ENCODE measurements at regions not wholly inside any gene's neighbourhood (a gene's known extent, or its start where the extent isn't known, plus 50 kb on each side); places are given as distances from the start of the nearest gene placed in this dataset.

DNA sequence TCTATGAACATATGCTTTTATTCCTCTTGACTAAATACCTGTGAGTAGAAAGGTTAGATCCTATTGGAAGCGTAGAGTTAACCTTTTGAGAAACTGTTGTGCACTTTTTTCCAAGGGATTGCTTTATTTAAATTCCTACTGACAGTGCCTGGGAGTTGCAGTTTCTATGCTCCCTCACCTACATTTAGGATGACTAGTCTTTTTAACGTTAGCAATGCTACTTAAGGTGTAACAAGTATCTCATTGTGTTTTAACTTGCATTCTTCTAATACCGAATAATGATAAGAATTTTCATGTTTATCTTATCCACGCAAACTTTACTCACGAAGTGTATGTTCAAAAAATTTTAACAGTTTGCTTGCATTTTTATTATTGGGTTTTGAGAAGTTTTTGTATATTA, 1123.9 kb upstream of the PCDH7 start (continued):
- TF ChIP-seq, protein P1, sequence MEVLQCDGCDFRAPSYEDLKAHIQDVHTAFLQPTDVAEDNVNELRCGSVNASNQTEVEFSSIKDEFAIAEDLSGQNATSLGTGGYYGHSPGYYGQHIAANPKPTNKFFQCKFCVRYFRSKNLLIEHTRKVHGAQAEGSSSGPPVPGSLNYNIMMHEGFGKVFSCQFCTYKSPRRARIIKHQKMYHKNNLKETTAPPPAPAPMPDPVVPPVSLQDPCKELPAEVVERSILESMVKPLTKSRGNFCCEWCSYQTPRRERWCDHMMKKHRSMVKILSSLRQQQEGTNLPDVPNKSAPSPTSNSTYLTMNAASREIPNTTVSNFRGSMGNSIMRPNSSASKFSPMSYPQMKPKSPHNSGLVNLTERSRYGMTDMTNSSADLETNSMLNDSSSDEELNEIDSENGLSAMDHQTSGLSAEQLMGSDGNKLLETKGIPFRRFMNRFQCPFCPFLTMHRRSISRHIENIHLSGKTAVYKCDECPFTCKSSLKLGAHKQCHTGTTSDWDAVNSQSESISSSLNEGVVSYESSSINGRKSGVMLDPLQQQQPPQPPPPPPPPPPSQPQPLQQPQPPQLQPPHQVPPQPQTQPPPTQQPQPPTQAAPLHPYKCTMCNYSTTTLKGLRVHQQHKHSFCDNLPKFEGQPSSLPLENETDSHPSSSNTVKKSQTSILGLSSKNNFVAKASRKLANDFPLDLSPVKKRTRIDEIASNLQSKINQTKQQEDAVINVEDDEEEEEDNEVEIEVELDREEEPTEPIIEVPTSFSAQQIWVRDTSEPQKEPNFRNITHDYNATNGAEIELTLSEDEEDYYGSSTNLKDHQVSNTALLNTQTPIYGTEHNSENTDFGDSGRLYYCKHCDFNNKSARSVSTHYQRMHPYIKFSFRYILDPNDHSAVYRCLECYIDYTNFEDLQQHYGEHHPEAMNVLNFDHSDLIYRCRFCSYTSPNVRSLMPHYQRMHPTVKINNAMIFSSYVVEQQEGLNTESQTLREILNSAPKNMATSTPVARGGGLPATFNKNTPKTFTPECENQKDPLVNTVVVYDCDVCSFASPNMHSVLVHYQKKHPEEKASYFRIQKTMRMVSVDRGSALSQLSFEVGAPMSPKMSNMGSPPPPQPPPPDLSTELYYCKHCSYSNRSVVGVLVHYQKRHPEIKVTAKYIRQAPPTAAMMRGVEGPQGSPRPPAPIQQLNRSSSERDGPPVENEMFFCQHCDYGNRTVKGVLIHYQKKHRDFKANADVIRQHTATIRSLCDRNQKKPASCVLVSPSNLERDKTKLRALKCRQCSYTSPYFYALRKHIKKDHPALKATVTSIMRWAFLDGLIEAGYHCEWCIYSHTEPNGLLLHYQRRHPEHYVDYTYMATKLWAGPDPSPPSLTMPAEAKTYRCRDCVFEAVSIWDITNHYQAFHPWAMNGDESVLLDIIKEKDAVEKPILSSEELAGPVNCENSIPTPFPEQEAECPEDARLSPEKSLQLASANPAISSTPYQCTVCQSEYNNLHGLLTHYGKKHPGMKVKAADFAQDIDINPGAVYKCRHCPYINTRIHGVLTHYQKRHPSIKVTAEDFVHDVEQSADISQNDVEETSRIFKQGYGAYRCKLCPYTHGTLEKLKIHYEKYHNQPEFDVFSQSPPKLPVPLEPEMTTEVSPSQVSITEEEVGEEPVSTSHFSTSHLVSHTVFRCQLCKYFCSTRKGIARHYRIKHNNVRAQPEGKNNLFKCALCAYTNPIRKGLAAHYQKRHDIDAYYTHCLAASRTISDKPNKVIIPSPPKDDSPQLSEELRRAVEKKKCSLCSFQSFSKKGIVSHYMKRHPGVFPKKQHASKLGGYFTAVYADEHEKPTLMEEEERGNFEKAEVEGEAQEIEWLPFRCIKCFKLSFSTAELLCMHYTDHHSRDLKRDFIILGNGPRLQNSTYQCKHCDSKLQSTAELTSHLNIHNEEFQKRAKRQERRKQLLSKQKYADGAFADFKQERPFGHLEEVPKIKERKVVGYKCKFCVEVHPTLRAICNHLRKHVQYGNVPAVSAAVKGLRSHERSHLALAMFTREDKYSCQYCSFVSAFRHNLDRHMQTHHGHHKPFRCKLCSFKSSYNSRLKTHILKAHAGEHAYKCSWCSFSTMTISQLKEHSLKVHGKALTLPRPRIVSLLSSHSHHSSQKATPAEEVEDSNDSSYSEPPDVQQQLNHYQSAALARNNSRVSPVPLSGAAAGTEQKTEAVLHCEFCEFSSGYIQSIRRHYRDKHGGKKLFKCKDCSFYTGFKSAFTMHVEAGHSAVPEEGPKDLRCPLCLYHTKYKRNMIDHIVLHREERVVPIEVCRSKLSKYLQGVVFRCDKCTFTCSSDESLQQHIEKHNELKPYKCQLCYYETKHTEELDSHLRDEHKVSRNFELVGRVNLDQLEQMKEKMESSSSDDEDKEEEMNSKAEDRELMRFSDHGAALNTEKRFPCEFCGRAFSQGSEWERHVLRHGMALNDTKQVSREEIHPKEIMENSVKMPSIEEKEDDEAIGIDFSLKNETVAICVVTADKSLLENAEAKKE (CRISPR knock-in tag; IDR thresholded peaks at IDR 0.05) = no peak

DNA sequence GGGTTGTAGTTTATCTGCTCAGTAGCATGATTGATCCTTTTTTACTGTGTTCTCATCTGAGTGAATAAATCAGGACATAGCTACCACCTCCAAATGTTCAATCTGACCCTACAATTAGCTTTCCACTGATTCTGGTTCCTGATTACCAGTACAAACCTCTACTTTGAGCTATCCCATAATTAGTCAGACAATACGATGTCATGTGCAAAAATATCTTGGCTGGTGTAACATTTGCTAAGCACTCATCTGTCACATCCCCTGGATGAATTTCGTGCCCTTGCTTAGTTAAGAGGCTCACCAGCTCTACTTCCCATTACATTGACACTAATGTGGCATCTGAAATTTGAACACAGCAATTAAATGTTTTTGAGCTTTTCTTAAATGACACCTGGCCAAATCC, 1101.0 kb upstream of the PCDH7 start:
- no peaks in the 10 kb centered on the region for H3K9me3 Mint-ChIP-seq
- H4K20me1 ChIP-seq (replicated peaks; ENCODE audit: insufficient read depth) = no peaks in the 10 kb centered on the region
- no peaks in the 10 kb centered on the region for H3K4me1 ChIP-seq (ENCODE audit: insufficient read depth)
- ATAC-seq (no peak), DNase-seq (ENCODE audit: low spot score) (no peak)
- no peaks in the 10 kb centered on the region for H3K79me2 ChIP-seq (replicated peaks; ENCODE audit: insufficient read depth)
- no peaks in the 10 kb centered on the region for H3K36me3 ChIP-seq (ENCODE audit: insufficient read depth)
- H3K36me3 Mint-ChIP-seq (ENCODE audit: low read depth) = no peaks in the 10 kb centered on the region
- no peak overlapping the region for H3K27ac Mint-ChIP-seq
- H2AFZ ChIP-seq = no peak overlapping the region
- no peak overlapping the region for H3K4me3 ChIP-seq
- no peak overlapping the region for H3K4me2 ChIP-seq
- no peaks in the 10 kb centered on the region for H3K9me2 ChIP-seq (ENCODE audit: insufficient read depth)
- H3K27ac ChIP-seq (ENCODE audit: low read depth) = no peak overlapping the region
- H3K27me3 Mint-ChIP-seq (ENCODE audit: insufficient read depth, low read depth, poor library complexity) = peaks cover 2% of the 10 kb centered on the region
- no peaks in the 10 kb centered on the region for H3K27me3 ChIP-seq (ENCODE audit: insufficient read depth)
- H3K4me1 Mint-ChIP-seq = no peaks in the 10 kb centered on the region
- no peak overlapping the region for H3K4me3 Mint-ChIP-seq
- no peaks in the 10 kb centered on the region for H3F3A ChIP-seq (replicated peaks; ENCODE audit: low read depth)
- no peak for TF ChIP-seq ZNF331 (CRISPR knock-in tag; IDR thresholded peaks at IDR 0.05; ENCODE audit: low read depth)
- no peak for TF ChIP-seq ZNF114 (CRISPR knock-in tag; IDR thresholded peaks at IDR 0.05)
- TF ChIP-seq, protein P2, sequence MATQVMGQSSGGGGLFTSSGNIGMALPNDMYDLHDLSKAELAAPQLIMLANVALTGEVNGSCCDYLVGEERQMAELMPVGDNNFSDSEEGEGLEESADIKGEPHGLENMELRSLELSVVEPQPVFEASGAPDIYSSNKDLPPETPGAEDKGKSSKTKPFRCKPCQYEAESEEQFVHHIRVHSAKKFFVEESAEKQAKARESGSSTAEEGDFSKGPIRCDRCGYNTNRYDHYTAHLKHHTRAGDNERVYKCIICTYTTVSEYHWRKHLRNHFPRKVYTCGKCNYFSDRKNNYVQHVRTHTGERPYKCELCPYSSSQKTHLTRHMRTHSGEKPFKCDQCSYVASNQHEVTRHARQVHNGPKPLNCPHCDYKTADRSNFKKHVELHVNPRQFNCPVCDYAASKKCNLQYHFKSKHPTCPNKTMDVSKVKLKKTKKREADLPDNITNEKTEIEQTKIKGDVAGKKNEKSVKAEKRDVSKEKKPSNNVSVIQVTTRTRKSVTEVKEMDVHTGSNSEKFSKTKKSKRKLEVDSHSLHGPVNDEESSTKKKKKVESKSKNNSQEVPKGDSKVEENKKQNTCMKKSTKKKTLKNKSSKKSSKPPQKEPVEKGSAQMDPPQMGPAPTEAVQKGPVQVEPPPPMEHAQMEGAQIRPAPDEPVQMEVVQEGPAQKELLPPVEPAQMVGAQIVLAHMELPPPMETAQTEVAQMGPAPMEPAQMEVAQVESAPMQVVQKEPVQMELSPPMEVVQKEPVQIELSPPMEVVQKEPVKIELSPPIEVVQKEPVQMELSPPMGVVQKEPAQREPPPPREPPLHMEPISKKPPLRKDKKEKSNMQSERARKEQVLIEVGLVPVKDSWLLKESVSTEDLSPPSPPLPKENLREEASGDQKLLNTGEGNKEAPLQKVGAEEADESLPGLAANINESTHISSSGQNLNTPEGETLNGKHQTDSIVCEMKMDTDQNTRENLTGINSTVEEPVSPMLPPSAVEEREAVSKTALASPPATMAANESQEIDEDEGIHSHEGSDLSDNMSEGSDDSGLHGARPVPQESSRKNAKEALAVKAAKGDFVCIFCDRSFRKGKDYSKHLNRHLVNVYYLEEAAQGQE (IDR thresholded peaks at IDR 0.05; ENCODE audit: unreplicated experiment) = no peak
- TF ChIP-seq EZH2phosphoT487 (IDR thresholded peaks at IDR 0.05; ENCODE audit: unreplicated experiment) = no peak
- no peak for TF ChIP-seq STAT1 (IDR thresholded peaks at IDR 0.05; ENCODE audit: unreplicated experiment)
- no peak for TF ChIP-seq POLR2AphosphoS5 (IDR thresholded peaks at IDR 0.05; ENCODE audit: low read depth)
- TF ChIP-seq, protein P1 (CRISPR knock-in tag; IDR thresholded peaks at IDR 0.05) = no peak
